ENCODE measurements at regions not wholly inside any gene's neighbourhood (a gene's known extent, or its start where the extent isn't known, plus 50 kb on each side); places are given as distances from the start of the nearest gene placed in this dataset.

GRCh38 chr3:102544741-102545140 lies 109.9 kb downstream of the ZPLD1 start:
- TF ChIP-seq CTCF (conservative IDR thresholded peaks at IDR 0.05; ENCODE audit: low read depth, low read length) = no peak
- no peak for DNase-seq (ENCODE audit: low read depth)
- no peak overlapping the region for H3K4me3 ChIP-seq (ENCODE audit: low read depth, low read length)

GRCh38 chr3:102545276-102545675 lies 110.5 kb downstream of the ZPLD1 start:
- no peak for TF ChIP-seq CTCF (conservative IDR thresholded peaks at IDR 0.05; ENCODE audit: low read depth, low read length)
- DNase-seq (ENCODE audit: low read depth) = no peak
- H3K4me3 ChIP-seq (ENCODE audit: low read depth, low read length) = no peak overlapping the region

GRCh38 chr3:102553876-102554275 lies 119.1 kb downstream of the ZPLD1 start:
- DNase-seq (ENCODE audit: low read depth) = no peak
- TF ChIP-seq CTCF (conservative IDR thresholded peaks at IDR 0.05; ENCODE audit: low read depth, low read length) = no peak
- H3K4me3 ChIP-seq (ENCODE audit: low read depth, low read length) = no peak overlapping the region

- no peak for DNase-seq (ENCODE audit: low read depth)
- TF ChIP-seq CTCF (conservative IDR thresholded peaks at IDR 0.05; ENCODE audit: low read depth, low read length) = no peak
- no peak overlapping the region for H3K4me3 ChIP-seq (ENCODE audit: low read depth, low read length)
Observed at GRCh38 chr3:102570511-102570910, 135.7 kb downstream of the ZPLD1 start.

GRCh38 chr3:102571006-102571405 lies 136.2 kb downstream of the ZPLD1 start:
- DNase-seq (ENCODE audit: low read depth) = no peak
- TF ChIP-seq CTCF (conservative IDR thresholded peaks at IDR 0.05; ENCODE audit: low read depth, low read length) = no peak
- H3K4me3 ChIP-seq (ENCODE audit: low read depth, low read length) = no peak overlapping the region

- no peak for TF ChIP-seq CTCF (conservative IDR thresholded peaks at IDR 0.05; ENCODE audit: low read depth, low read length)
- no peak for DNase-seq (ENCODE audit: low read depth)
- H3K4me3 ChIP-seq (ENCODE audit: low read depth, low read length) = no peak overlapping the region
Observed at GRCh38 chr3:102571720-102572384, 137.0 kb downstream of the ZPLD1 start.

GRCh38 chr3:102573483-102574028 lies 138.7 kb downstream of the ZPLD1 start:
- TF ChIP-seq CTCF (conservative IDR thresholded peaks at IDR 0.05; ENCODE audit: low read depth, low read length) = no peak
- H3K4me3 ChIP-seq (ENCODE audit: low read depth, low read length) = no peak overlapping the region
- no peak for DNase-seq (ENCODE audit: low read depth)
